Endothelial cell of umbilical vein (primary cell): ENCODE measurements at regions not wholly inside any gene's neighbourhood (a gene's known extent, or its start where the extent isn't known, plus 50 kb on each side); places are given as distances from the start of the nearest gene placed in this dataset.

ENCODE experiments used
- CTCF ChIP-seq, 2 donors: IDR thresholded peaks; 1 replicate in 1 of 2; 2 replicates in 1 of 2; pipeline ENCODE4 v1.5.1; 2011; ENCODE audit warnings: low read length in 2 of 2, mild to moderate bottlenecking in 2 of 2, moderate library complexity in 2 of 2, control low read depth in 1 of 2, inconsistent platforms in 1 of 2, low read depth in 1 of 2; ENCODE audit not compliant: insufficient read depth in 1 of 2; ENCODE audit errors: extremely low read depth in 1 of 2
- EZH2 ChIP-seq: IDR thresholded peaks from 2 replicates; pipeline ENCODE4 v1.6.1; 2012; ENCODE audit warnings: borderline replicate concordance, low read depth, mild to moderate bottlenecking, moderate library complexity, low read length, inconsistent platforms; ENCODE audit not compliant: severe bottlenecking
- JUN ChIP-seq: IDR thresholded peaks from 2 replicates; pipeline ENCODE4 v1.6.1; 2011; ENCODE audit warnings: borderline replicate concordance, low read depth; ENCODE audit not compliant: insufficient read length, insufficient read depth
- MYC ChIP-seq: IDR thresholded peaks from one replicate; pipeline ENCODE4 v1.6.1; 2011; ENCODE audit warnings: mild to moderate bottlenecking, low read depth, low read length
- POLR2A ChIP-seq: IDR thresholded peaks from 2 replicates; pipeline ENCODE4 v1.6.1; 2012; ENCODE audit warnings: low read depth, mild to moderate bottlenecking, control low read depth, low read length
- POLR2AphosphoS5 ChIP-seq: IDR thresholded peaks from 2 replicates; pipeline ENCODE4 v1.6.1; 2012; ENCODE audit warnings: low read depth, mild to moderate bottlenecking, control low read depth, low read length, moderate library complexity; ENCODE audit not compliant: insufficient read depth

- TF ChIP-seq JUN (no peak), CTCF (IDR thresholded peaks at IDR 0.05; ENCODE audit: extremely low read depth in 1 of 2, insufficient read depth in 1 of 2, low read depth in 1 of 2, low read length in 2 of 2) (no peak), POLR2A (no peak), EZH2 (no peak), POLR2AphosphoS5 (no peak), MYC (no peak)
Measured at GRCh38 chr13:106095919-106096318, 439.5 kb downstream of the EFNB2 start.
